Nephron progenitor cell (in vitro differentiated cells): ENCODE measurements at regions not wholly inside any gene's neighbourhood (a gene's known extent, or its start where the extent isn't known, plus 50 kb on each side); places are given as distances from the start of the nearest gene placed in this dataset.

ENCODE experiments used
- DNase-seq: peaks from one replicate; pipeline ENCODE4 v3.0.0; 2021
- H3K27ac Mint-ChIP-seq: 2 replicates; pipeline ENCODE4 v1.8.0; 2021; ENCODE audit warnings: mild to moderate bottlenecking, moderate library complexity, mixed read lengths
- H3K27me3 Mint-ChIP-seq: 2 replicates; pipeline ENCODE4 v1.8.0; 2021; ENCODE audit warnings: mild to moderate bottlenecking, low read depth, mixed read lengths; ENCODE audit not compliant: poor library complexity
- H3K36me3 Mint-ChIP-seq: 2 replicates; pipeline ENCODE4 v1.8.0; 2021; ENCODE audit warnings: low read depth, mixed read lengths
- H3K4me1 Mint-ChIP-seq: 2 replicates; pipeline ENCODE4 v1.8.0; 2021; ENCODE audit warnings: mixed read lengths
- H3K4me3 Mint-ChIP-seq: 2 replicates; pipeline ENCODE4 v1.8.0; 2021; ENCODE audit warnings: mild to moderate bottlenecking, moderate library complexity, mixed read lengths
- H3K9me3 Mint-ChIP-seq: 2 replicates; pipeline ENCODE4 v1.8.0; 2021; ENCODE audit warnings: mild to moderate bottlenecking, moderate library complexity, mixed read lengths
- TF ChIP-seq, protein P1 (sequence below): fragments of 200-600 bp; sonication (generic); IDR thresholded peaks from 2 replicates; pipeline ENCODE4 v1.5.0; 2021; ENCODE audit warnings: antibody characterized with exemption

DNA sequence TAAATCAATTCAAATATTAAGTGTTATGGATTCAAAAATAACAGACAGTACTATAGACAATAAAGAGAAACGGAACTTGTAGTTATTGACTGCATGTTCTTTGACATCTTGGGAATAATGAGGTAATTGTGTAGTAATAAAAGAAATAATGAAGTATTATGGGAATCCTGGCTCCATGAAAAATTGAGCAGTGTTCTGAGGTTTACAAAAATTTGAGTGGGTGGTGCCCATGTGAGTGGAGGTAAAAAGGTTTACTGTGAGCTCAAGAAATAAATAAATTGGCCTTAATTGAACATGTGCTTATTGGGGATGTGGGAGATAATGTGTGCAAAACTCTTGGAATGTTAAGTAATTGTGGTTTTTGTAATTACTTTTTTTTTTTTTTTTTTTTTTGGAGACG, 1013.7 kb upstream of the GJE1 start:
- H3K4me1 Mint-ChIP-seq, result no peaks in the 10 kb centered on the region

DNA sequence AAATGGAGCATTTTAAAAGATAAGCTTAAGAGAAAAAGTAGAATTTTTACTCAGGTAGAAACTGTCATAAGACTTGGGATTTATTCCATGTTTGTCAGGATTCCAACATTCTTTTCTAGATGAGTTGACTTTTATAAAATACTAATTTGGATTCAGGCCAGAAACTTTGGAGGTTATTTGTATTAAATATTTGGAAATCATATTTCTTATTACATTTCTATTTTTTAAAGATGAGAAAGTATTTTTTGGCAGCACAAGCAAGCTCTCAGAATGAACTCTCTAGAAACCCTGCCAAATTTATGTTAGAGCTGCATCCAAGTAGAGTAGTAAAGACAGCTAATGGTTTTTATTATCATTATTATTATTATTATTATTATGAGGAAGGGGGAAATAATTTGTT, 1014.9 kb upstream of the GJE1 start:
- Mint-ChIP-seq H3K27me3 (peaks cover 4% of the 10 kb centered on the region), H3K4me1 (no peaks in the 10 kb centered on the region), H3K9me3 (no peaks in the 10 kb centered on the region), H3K27ac (peak overlapping the region; percentile 45), H3K36me3 (no peaks in the 10 kb centered on the region), H3K4me3 (no peak overlapping the region)
- TF ChIP-seq, protein P1, sequence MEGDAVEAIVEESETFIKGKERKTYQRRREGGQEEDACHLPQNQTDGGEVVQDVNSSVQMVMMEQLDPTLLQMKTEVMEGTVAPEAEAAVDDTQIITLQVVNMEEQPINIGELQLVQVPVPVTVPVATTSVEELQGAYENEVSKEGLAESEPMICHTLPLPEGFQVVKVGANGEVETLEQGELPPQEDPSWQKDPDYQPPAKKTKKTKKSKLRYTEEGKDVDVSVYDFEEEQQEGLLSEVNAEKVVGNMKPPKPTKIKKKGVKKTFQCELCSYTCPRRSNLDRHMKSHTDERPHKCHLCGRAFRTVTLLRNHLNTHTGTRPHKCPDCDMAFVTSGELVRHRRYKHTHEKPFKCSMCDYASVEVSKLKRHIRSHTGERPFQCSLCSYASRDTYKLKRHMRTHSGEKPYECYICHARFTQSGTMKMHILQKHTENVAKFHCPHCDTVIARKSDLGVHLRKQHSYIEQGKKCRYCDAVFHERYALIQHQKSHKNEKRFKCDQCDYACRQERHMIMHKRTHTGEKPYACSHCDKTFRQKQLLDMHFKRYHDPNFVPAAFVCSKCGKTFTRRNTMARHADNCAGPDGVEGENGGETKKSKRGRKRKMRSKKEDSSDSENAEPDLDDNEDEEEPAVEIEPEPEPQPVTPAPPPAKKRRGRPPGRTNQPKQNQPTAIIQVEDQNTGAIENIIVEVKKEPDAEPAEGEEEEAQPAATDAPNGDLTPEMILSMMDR, result no peak
- DNase-seq, result no peak

More for the DNA sequence above, 1013.7 kb upstream of the GJE1 start:
- TF ChIP-seq, protein P1, result no peak
- Mint-ChIP-seq H3K27me3 (no peaks in the 10 kb centered on the region), H3K9me3 (no peaks in the 10 kb centered on the region), H3K4me3 (no peak overlapping the region), H3K36me3 (no peaks in the 10 kb centered on the region), H3K27ac (no peak overlapping the region)
- DNase-seq, result no peak

DNA sequence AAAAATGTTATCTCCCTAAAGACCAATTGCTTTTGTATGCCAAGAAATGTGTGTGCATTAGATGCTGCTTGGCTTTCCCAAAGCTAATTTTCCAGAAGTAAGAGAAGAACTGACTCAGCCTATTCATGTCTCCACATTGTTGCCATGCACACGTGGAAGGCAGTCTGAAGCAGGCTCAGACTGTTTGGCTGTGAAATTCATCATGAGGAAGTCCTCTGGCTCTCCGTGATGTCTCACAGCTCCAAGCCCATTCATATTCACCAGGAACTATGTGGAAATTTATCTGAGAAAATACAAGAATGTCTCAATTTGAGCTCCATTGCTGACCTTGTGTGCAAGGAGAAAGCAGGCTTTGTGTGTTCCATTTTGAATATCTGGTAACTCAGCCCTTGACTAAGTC, 1022.2 kb upstream of the GJE1 start:
- TF ChIP-seq, protein P1, result no peak
- Mint-ChIP-seq H3K27me3 (peaks cover 4% of the 10 kb centered on the region), H3K36me3 (no peaks in the 10 kb centered on the region)

DNA sequence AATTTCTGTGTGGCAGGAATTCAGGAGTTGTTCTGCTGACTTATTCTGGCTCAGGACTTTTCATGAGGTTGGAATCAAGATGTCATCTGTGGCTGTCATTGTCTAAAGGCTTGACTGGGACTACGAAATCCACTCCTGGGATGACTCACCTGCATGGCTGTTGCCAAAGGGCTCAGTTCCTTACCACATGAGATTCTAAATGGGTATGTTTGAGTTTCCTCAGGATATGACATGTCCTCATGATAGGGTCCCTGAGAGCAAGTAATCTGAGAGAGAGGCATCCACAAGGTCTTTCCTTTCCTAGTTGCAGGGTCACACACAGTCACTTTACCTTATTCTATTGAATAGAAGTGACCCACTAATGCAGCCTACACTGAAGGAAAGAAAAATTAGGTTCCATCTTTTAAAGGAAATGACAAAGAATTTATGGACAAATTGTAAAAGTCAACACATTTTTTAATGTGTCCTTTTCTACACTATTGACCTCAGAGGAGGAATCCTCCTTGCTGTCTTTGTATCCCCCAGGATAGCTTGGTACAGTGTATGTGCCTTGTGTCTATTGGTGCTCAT, 1025.0 kb upstream of the GJE1 start:
- DNase-seq, result no peak
- H3K4me3 Mint-ChIP-seq, result no peak overlapping the region
- no peak overlapping the region for H3K27ac Mint-ChIP-seq
- TF ChIP-seq, protein P1, result no peak
- no peaks in the 10 kb centered on the region for H3K27me3 Mint-ChIP-seq
- H3K36me3 Mint-ChIP-seq, result no peaks in the 10 kb centered on the region
- H3K9me3 Mint-ChIP-seq, result peaks cover 7% of the 10 kb centered on the region
- peaks cover 14% of the 10 kb centered on the region for H3K4me1 Mint-ChIP-seq

More for the DNA sequence above, 1022.2 kb upstream of the GJE1 start:
- Mint-ChIP-seq H3K4me3 (no peak overlapping the region), H3K4me1 (peaks cover 10% of the 10 kb centered on the region), H3K27ac (no peak overlapping the region), H3K9me3 (no peaks in the 10 kb centered on the region)
- DNase-seq, result no peak

- peak; percentile 21 for DNase-seq
- Mint-ChIP-seq H3K27ac (peak overlapping the region; percentile 92), H3K36me3 (no peaks in the 10 kb centered on the region), H3K4me1 (peaks cover 14% of the 10 kb centered on the region), H3K9me3 (peaks cover 7% of the 10 kb centered on the region), H3K27me3 (no peaks in the 10 kb centered on the region), H3K4me3 (no peak overlapping the region)
- TF ChIP-seq, protein P1, result no peak
Observed at GRCh38 chr6:141105481-141105880, 1027.2 kb upstream of the GJE1 start.

- Mint-ChIP-seq H3K4me3 (no peak overlapping the region), H3K27me3 (no peaks in the 10 kb centered on the region), H3K9me3 (peaks cover 7% of the 10 kb centered on the region), H3K4me1 (peaks cover 14% of the 10 kb centered on the region), H3K27ac (no peak overlapping the region), H3K36me3 (no peaks in the 10 kb centered on the region)
- TF ChIP-seq, protein P1, result no peak
- DNase-seq, result no peak
Observed at GRCh38 chr6:141103246-141103645, 1029.5 kb upstream of the GJE1 start.
